Midbrain (tissue), 1 donor: ENCODE measurements at regions not wholly inside any gene's neighbourhood (a gene's known extent, or its start where the extent isn't known, plus 50 kb on each side); places are given as distances from the start of the nearest gene placed in this dataset.

Experiments
- DNase-seq: peaks from one replicate; lab custom pipeline; 2025; lab: John Stamatoyannopoulos, UW

DNA sequence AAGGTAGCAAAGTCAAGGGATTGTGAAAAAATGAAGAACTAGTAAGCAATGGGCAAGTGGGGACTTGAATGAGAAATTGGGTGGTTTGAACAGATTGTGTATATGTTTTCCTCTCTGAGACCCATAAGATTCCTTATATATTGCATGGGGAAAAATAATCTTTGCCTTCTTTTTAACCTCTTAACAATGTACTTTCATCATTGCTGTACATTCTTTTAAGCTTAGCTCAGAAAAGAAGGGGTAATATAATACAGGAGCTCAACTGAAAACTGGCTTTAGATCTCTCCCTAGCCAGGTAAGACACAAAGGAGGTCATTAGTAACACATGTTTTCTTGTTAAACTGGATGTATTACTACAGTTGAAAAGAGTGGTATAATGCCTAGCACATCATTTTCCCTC, 287.2 kb downstream of the RNF144B start:
- no peak for DNase-seq

DNA sequence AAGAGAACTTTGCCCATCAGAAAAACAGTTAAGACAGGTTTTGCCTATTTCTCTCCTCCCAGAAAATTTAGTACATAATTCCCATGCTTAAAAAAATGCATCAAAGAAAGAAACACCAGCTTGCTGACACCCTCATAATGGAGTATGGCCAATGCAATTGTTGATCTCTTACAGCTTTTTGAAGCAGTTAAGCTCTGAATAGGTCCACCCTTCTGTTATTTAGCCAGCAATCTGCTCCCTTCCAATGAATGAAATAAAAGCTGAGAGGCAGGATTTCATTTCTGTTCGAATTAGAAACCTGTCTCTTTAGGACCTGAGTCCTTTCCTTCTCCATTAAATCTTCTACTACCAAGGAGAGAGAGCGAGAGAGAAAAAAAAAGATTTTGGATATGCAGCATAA, 288.7 kb downstream of the RNF144B start:
- DNase-seq = no peak

DNA sequence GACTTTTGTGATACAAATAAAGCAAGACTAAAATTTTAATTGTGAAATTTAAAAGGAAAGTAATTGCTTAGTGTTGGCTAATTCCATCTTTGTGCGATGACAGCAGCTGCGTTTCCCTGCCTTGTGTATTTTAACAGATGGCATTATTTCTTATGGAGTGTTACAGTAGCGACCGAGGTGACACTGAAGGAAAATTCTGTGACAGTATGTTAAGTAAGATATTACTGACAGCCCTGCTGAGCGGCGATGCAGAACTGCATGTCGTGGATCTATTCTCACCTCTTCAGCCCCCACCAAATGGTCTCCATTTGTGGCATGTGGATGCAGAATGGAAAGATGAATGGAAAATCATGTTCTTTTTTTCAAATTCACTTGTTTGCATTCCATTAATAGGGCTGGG, 289.4 kb downstream of the RNF144B start:
- no peak for DNase-seq

DNA sequence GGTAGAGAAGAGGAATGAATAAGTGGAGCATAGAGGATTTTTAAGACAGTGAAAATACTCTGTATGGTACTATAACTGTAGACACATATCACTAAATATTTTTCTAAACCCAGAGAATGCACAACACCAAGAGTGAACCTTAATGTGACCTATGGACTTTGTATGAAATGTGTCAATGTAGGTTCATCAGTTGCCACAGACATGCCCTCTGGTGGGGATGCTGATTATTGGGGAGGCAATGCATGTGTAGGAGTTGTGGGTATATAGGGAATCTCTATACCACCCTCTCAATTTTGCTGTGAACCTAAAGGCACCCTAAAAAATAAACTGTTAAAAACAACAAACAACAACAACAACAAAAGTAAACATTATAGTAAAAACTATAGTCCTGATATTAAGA, 293.7 kb downstream of the RNF144B start:
- DNase-seq = no peak

GRCh38 chr6:18681832-18682503, 294.8 kb downstream of the RNF144B start:
- no peak for DNase-seq

- DNase-seq = no peak
Observed at GRCh38 chr6:18684343-18684742, 297.2 kb downstream of the RNF144B start.

GRCh38 chr6:18692929-18693685, 306.0 kb downstream of the RNF144B start:
- no peak for DNase-seq

DNA sequence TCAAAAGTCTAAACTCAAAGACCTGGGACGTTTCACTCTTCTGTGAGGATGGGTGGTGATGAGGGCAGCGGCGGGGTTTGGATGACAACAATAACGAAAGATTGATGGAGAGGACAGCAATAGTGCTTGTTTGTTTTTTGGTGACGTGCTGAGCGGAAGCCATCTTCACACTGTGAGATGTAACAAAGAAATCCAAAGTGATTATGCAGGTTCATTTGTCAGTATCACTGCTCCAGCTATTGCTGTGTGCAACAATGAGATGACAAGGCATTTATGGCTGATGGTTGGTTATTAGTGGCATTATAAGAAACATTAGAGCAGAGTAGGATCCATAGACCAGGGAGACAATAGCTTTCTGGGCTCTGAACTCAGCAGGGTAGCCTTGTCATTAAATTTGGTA, 306.7 kb downstream of the RNF144B start:
- no peak for DNase-seq

DNA sequence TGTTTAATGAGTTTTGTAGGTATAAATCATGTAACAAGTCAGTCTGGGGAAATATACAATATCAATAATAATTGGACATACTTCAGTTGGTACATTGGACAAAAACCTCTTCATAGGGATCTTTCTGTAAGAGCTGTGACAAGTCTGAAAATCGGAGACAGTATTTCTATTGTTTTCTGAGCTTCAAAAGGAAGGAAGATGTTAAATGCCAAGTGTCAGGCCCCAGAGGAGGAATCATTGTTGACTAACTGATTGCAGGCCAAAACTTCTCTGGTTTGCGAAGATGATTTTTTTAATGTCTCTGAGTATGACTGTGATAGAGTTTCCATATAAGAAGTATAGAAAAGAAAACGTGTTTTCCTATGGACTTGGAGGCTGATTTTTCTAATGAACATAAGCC, 316.4 kb downstream of the RNF144B start:
- DNase-seq = no peak

DNA sequence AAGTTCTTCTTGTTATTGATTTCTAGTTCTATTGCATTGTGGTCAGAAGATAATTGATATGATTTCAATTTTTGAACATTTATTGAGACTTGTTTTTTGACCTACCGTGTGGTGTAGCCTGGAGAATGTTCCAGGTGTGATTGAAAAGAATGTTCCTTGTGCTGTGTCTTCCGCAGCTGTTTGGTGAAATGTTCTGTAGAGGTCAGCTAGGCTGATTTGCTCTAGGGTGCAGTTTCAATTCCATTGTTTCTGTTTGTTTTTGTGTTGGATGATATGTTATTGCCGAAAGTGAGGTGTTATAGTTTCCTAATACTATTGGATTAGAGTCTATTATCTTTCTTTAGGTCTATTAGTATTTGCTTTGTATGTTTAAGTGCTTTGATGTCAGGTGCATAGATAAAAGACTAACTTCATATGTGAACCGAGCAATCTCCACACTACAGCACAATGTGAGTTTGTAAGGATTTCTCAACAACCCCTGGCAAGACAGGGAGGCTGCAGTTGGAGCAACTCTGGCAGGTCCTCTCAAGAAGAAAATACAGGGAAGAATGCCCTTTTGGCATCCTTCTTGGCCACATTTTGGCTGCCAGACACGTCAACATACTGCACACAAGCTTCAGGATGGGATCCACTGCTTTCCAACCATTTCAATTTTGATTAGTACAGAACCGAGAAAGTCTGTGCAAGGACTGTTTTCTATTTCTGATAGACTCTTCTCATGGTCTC, 320.7 kb downstream of the RNF144B start:
- DNase-seq = no peak

DNA sequence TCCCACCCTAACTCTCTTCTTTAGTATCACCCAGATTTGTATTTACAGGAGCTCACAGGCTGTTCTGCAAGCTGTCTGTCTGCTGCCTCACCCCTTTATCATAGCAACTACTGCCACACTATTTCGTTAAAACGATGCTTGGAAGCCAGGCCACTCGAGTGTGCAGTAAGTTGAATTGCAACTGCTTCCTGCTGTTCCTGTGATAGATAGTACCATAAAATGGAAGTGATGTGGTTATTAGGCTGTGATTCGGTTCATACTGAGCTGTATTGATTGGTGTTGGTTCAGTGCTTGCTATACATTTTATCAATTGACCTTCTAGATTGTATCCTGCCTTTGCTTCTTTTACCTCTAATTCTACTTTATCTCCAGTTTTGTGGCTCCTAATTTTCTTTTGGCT, 325.4 kb downstream of the RNF144B start:
- no peak for DNase-seq

- no peak for DNase-seq
Observed at GRCh38 chr6:18720075-18720474, 332.9 kb downstream of the RNF144B start.

- no peak for DNase-seq
Observed at GRCh38 chr6:18724056-18724455, 336.9 kb downstream of the RNF144B start.

GRCh38 chr6:18725449-18725848, 338.3 kb downstream of the RNF144B start:
- DNase-seq = no peak

GRCh38 chr6:18733921-18734550, 346.9 kb downstream of the RNF144B start:
- DNase-seq = no peak

DNA sequence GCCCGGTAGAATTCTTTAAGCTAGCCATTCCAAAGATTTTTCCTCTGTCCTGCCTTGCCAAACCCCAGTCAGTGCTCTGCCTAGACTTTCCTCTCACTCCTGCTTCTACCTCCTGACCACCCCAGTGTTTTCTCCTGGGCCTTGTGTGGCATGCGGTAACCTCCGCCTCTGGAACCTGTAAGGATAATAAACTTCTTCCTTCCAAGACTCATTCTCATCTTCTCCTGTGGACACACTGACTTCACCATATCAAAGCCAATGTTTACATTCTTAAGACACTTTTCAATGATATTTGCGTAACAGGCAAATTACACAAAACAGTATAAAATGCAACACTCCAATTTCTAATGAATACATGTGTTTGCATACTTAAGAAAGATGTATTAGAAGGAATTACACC, 354.6 kb downstream of the RNF144B start:
- no peak for DNase-seq

DNA sequence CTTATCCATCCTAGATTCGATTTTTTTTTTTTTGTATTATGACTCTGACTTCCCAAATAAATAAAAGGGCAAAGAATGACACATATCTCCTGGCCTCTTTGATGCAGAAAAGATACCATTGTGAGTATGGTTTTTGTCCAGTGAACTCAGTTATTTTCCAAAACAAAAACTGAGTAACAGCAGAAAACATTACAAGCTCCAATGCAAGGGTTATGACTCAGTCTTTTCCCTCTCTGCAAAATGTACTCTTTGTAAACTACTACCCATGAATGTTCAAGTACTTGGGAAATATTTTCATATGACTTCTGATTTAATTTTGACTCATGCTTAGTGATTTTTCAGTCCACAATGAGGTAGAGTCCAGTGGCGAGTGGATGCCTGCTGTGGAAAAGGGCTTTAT, 355.3 kb downstream of the RNF144B start:
- DNase-seq = no peak

DNA sequence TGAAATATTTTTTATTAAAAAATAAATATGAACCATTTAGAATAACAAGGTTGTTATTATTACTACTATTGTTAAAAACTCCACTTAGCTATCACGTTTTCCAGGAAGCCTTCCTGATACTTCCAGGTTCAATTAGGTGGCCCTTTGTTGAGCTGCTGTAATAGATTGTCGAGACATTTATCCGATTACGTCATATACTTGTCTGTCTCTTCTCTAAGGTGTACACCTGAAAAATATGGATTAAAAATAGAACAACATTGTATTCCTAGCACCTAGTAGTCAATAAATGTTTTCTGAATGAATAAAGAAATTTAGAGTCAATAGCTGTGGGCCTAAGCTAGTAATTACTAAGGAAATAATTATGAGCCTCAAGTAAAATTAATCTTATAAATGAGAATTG, 359.6 kb downstream of the RNF144B start:
- no peak for DNase-seq

DNA sequence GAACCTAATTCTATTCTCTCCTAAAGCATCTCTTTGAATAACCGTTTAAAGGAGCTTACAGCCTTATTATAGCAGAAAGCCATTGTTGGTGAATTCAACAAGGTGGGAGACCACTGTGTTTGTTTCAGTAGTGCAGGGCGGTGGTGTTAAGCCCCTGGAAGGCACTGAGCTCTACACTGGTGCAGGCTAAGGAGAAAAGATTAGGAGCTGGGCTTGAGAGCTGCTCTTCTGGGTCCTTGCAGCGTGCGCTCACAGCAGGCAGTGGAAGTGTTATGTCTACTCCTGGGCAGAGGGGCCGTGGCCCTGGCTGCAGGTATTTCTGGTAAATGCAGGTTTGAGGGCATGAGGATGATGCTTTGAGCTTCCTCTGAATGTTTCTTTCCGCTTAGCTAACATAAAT, 361.2 kb downstream of the RNF144B start:
- no peak for DNase-seq

DNA sequence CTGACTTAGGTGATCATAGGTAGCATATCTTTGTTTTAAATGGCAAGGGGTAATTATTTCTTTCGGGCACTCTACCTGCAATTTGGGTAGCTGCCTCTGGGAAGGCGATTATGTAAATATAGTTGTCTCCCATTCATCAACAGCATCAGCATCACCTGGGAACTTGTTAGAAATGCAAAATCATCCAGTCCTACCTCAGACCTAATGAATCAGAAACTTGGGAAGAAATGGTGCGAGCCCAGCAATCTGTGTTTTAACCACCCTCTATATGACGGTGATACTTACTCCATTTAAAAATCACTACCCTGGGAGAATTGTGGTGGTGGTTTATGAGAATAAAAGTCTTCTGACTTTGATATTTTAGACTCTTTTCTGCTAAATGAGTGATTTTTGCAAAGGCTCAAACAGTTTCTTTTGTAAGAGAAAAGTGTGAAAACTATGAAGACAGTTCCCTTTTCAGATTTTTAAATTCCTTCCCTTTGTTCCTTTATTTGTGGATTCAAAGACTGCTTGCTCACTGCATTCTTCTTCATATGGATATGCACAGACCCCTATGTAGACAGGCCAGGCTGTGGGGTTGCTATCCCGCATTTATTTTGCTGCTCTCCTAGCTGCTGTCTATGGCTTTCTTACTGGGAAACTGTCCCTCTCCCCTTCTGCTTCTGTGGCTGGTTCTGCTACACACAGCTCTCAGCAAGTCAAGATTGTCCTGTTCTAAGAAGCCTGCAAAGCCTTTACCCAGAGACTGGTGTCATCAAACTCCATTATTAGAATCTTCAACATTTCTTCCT, 365.3 kb downstream of the RNF144B start:
- DNase-seq = no peak

DNA sequence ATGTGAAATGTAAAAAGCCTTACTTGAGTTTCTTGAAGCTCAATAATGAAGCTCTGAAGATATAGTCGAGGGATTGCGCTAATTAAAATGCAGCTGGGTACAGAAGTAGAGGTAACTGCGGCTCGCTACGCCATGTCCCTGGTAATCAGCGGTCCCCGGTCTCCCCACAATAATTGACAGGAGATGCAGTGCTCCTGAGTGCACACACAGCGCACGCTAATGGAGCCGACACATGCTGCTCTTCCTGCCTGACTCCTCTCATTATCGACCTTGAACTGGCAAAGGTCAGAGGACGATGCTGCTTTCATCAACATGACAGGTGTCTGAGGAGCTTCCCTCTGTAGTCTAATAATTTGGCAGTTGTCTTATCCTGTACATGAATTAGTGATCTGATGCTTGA, 365.9 kb downstream of the RNF144B start:
- no peak for DNase-seq

DNA sequence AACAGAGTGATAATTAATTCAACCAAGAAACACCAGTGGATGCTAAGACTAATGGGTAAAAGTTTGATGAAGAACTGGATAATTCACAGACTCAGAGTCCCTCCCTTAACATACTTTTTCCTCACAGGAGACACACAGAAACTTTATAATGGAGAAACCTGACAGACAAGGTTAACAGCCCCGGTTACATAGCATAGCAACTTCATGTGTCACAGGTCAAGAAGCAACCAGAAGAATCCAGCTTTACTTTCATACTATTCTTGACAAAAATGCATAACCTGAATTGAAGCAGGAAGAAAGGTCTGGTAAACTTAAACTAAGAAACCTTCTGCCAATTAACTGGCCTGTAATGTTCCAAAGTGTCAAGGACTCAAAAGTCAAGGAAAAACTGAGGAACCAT, 375.9 kb downstream of the RNF144B start:
- no peak for DNase-seq
